Immature natural killer cell (primary cell): ENCODE measurements at regions not wholly inside any gene's neighbourhood (a gene's known extent, or its start where the extent isn't known, plus 50 kb on each side); places are given as distances from the start of the nearest gene placed in this dataset.
"Not testable (repeated sequence)": the region's sequence is repeated elsewhere in the genome, so short reads cannot be mapped to it uniquely, and the experiment has no call there.

ENCODE experiments used
- DNase-seq, 3 donors: peaks; one replicate each; pipeline ENCODE4 v3.0.0; 2022; ENCODE audit warnings: mixed read lengths in 1 of 3
- H3K27ac Mint-ChIP-seq, 6 donors: one replicate each; pipeline ENCODE4 v1.8.0; 2020; ENCODE audit warnings: mixed read lengths in 6 of 6, mild to moderate bottlenecking in 5 of 6, inconsistent platforms in 4 of 6, moderate library complexity in 3 of 6
- H3K27me3 Mint-ChIP-seq, 3 donors: one replicate each; pipeline ENCODE4 v1.8.0; 2020 to 2021; ENCODE audit warnings: low read depth in 3 of 3, mild to moderate bottlenecking in 3 of 3, mixed read lengths in 3 of 3, moderate library complexity in 3 of 3, inconsistent platforms in 1 of 3
- H3K36me3 Mint-ChIP-seq, 3 donors: one replicate each; pipeline ENCODE4 v1.8.0; 2020; ENCODE audit warnings: mixed read lengths in 3 of 3, inconsistent platforms in 2 of 3, mild to moderate bottlenecking in 2 of 3
- H3K4me1 Mint-ChIP-seq, 2 donors: one replicate each; pipeline ENCODE4 v1.8.0; 2020; ENCODE audit warnings: inconsistent platforms in 2 of 2, mild to moderate bottlenecking in 2 of 2, mixed read lengths in 2 of 2, moderate library complexity in 1 of 2
- H3K4me3 Mint-ChIP-seq, 5 donors: one replicate each; pipeline ENCODE4 v1.8.0; 2020; ENCODE audit warnings: mild to moderate bottlenecking in 5 of 5, mixed read lengths in 5 of 5, inconsistent platforms in 3 of 5, moderate library complexity in 3 of 5
- H3K9me3 Mint-ChIP-seq, 6 donors: one replicate each; pipeline ENCODE4 v1.8.0; 2020; ENCODE audit warnings: mild to moderate bottlenecking in 6 of 6, mixed read lengths in 6 of 6, inconsistent platforms in 4 of 6, moderate library complexity in 3 of 6

- H3K36me3 Mint-ChIP-seq, H3K27ac Mint-ChIP-seq, H3K4me1 Mint-ChIP-seq, H3K27me3 Mint-ChIP-seq, DNase-seq, H3K4me3 Mint-ChIP-seq: not testable (repeated sequence)
- peaks cover 7 to 46% (median 31%) of the 10 kb centered on the region in 6 donors for H3K9me3 Mint-ChIP-seq
These were observed 601.9 kb upstream of the TPTE start for GRCh38 chr21:9919446-9919845.

GRCh38 chr21:9943639-9944038 is 577.7 kb upstream of the TPTE start:
- H3K27me3 Mint-ChIP-seq, DNase-seq, H3K27ac Mint-ChIP-seq, H3K4me1 Mint-ChIP-seq, H3K4me3 Mint-ChIP-seq: not testable (repeated sequence)
- Mint-ChIP-seq H3K9me3 (peaks cover 19 to 72% (median 61%) of the 10 kb centered on the region in 6 donors), H3K36me3 (peaks cover 0 to 12% (median 3%) of the 10 kb centered on the region in 3 donors)

GRCh38 chr21:9946057-9946456 is 575.3 kb upstream of the TPTE start:
- DNase-seq, H3K27me3 Mint-ChIP-seq, H3K27ac Mint-ChIP-seq, H3K4me1 Mint-ChIP-seq, H3K4me3 Mint-ChIP-seq: not testable (repeated sequence)
- peaks cover 26 to 84% (median 74%) of the 10 kb centered on the region in 6 donors for H3K9me3 Mint-ChIP-seq
- peaks cover 0 to 19% (median 3%) of the 10 kb centered on the region in 3 donors for H3K36me3 Mint-ChIP-seq

GRCh38 chr21:9949510-9950289 is 571.7 kb upstream of the TPTE start:
- H3K27ac Mint-ChIP-seq, H3K27me3 Mint-ChIP-seq, H3K4me1 Mint-ChIP-seq, H3K4me3 Mint-ChIP-seq, DNase-seq: not testable (repeated sequence)
- Mint-ChIP-seq H3K9me3 (peaks cover 16 to 75% (median 62%) of the 10 kb centered on the region in 6 donors), H3K36me3 (peaks cover 0 to 12% (median 3%) of the 10 kb centered on the region in 3 donors)

- H3K27ac Mint-ChIP-seq, H3K4me3 Mint-ChIP-seq, H3K36me3 Mint-ChIP-seq, H3K4me1 Mint-ChIP-seq, DNase-seq, H3K27me3 Mint-ChIP-seq: not testable (repeated sequence)
- H3K9me3 Mint-ChIP-seq = peaks cover 16 to 69% (median 56%) of the 10 kb centered on the region in 6 donors
These were observed 571.0 kb upstream of the TPTE start for GRCh38 chr21:9950363-9950762.

- H3K4me3 Mint-ChIP-seq, H3K27ac Mint-ChIP-seq, DNase-seq, H3K4me1 Mint-ChIP-seq, H3K36me3 Mint-ChIP-seq, H3K27me3 Mint-ChIP-seq: not testable (repeated sequence)
- H3K9me3 Mint-ChIP-seq = peaks cover 7 to 36% (median 20%) of the 10 kb centered on the region in 6 donors
These were observed 562.6 kb upstream of the TPTE start for GRCh38 chr21:9958791-9959190.

- not testable (repeated sequence) for H3K36me3 Mint-ChIP-seq, H3K27me3 Mint-ChIP-seq, H3K4me3 Mint-ChIP-seq, H3K27ac Mint-ChIP-seq, H3K4me1 Mint-ChIP-seq, DNase-seq
- H3K9me3 Mint-ChIP-seq = peaks cover 7 to 37% (median 19%) of the 10 kb centered on the region in 6 donors
These were observed 562.0 kb upstream of the TPTE start for GRCh38 chr21:9959220-9959964.

- DNase-seq, H3K27me3 Mint-ChIP-seq, H3K36me3 Mint-ChIP-seq, H3K4me1 Mint-ChIP-seq, H3K27ac Mint-ChIP-seq, H3K4me3 Mint-ChIP-seq: not testable (repeated sequence)
- H3K9me3 Mint-ChIP-seq = peaks cover 10 to 67% (median 38%) of the 10 kb centered on the region in 6 donors
These were observed 552.0 kb upstream of the TPTE start for GRCh38 chr21:9969399-9969798.

- H3K4me3 Mint-ChIP-seq, H3K27ac Mint-ChIP-seq, H3K27me3 Mint-ChIP-seq, DNase-seq, H3K36me3 Mint-ChIP-seq, H3K4me1 Mint-ChIP-seq: not testable (repeated sequence)
- peaks cover 9 to 51% (median 29%) of the 10 kb centered on the region in 6 donors for H3K9me3 Mint-ChIP-seq
These were observed 549.4 kb upstream of the TPTE start for GRCh38 chr21:9972018-9972417.

- not testable (repeated sequence) for H3K27ac Mint-ChIP-seq, DNase-seq, H3K27me3 Mint-ChIP-seq, H3K4me3 Mint-ChIP-seq, H3K4me1 Mint-ChIP-seq, H3K36me3 Mint-ChIP-seq
- H3K9me3 Mint-ChIP-seq = peaks cover 15 to 56% (median 38%) of the 10 kb centered on the region in 6 donors
These were observed 543.0 kb upstream of the TPTE start for GRCh38 chr21:9978371-9978770.

GRCh38 chr21:9997507-9997906 is 523.9 kb upstream of the TPTE start:
- H3K9me3 Mint-ChIP-seq = peaks cover 23 to 48% (median 30%) of the 10 kb centered on the region in 6 donors
- not testable (repeated sequence) for DNase-seq, H3K27me3 Mint-ChIP-seq, H3K36me3 Mint-ChIP-seq, H3K4me1 Mint-ChIP-seq, H3K4me3 Mint-ChIP-seq, H3K27ac Mint-ChIP-seq

GRCh38 chr21:10002762-10003313 is 518.5 kb upstream of the TPTE start:
- H3K4me3 Mint-ChIP-seq, DNase-seq, H3K27me3 Mint-ChIP-seq, H3K36me3 Mint-ChIP-seq, H3K4me1 Mint-ChIP-seq, H3K27ac Mint-ChIP-seq: not testable (repeated sequence)
- H3K9me3 Mint-ChIP-seq = peaks cover 32 to 61% (median 37%) of the 10 kb centered on the region in 6 donors

- H3K36me3 Mint-ChIP-seq, H3K27me3 Mint-ChIP-seq, H3K4me1 Mint-ChIP-seq, H3K4me3 Mint-ChIP-seq, H3K27ac Mint-ChIP-seq, DNase-seq: not testable (repeated sequence)
- H3K9me3 Mint-ChIP-seq = peaks cover 25 to 59% (median 32%) of the 10 kb centered on the region in 6 donors
These were observed 515.6 kb upstream of the TPTE start for GRCh38 chr21:10005791-10006190.

GRCh38 chr21:10016991-10017390 is 504.4 kb upstream of the TPTE start:
- H3K4me1 Mint-ChIP-seq, H3K36me3 Mint-ChIP-seq, H3K27ac Mint-ChIP-seq, DNase-seq, H3K27me3 Mint-ChIP-seq, H3K4me3 Mint-ChIP-seq: not testable (repeated sequence)
- peaks cover 6 to 35% (median 29%) of the 10 kb centered on the region in 6 donors for H3K9me3 Mint-ChIP-seq
